EH (cell line): ENCODE measurements at regions not wholly inside any gene's neighbourhood (a gene's known extent, or its start where the extent isn't known, plus 50 kb on each side); places are given as distances from the start of the nearest gene placed in this dataset.
"Not testable (repeated sequence)": the region's sequence is repeated elsewhere in the genome, so short reads cannot be mapped to it uniquely, and the experiment has no call there.

Experiments
- DNase-seq: peaks from one replicate; pipeline ENCODE4 v3.0.0-alpha.2; 2015; ENCODE audit warnings: low read depth

DNA sequence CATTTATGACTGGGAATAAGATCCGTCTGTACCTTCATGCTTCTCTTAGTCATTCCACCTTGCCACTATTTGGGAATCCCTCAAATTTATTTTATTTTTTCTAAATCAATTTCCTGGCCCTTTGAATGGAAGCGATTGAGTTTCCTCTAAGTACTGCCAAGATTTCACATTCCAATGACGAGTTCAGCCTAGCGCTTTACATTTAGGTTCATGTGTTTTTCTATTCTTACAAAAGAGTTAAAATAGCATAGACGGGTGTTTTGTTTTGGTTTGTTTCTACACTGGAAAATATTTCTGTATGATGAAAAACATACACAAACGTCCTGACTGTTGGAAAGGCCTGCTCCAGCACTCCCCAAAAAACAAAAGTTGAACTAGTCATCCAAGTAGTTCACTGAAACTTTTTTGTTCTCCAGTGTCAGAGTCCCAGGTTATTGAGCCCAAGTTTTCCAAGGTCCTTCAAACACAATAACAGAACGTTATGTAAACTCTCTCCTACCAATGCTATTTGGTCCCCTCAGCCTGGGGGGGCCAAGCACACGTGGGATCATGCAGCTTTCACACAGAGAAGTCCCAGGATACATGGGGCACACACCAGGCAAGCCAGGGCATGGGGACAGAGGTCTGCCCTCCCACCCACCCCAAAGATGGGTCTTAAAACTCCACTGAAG, 74.8 kb upstream of the FOXN3 start:
- DNase-seq, result no peak

DNA sequence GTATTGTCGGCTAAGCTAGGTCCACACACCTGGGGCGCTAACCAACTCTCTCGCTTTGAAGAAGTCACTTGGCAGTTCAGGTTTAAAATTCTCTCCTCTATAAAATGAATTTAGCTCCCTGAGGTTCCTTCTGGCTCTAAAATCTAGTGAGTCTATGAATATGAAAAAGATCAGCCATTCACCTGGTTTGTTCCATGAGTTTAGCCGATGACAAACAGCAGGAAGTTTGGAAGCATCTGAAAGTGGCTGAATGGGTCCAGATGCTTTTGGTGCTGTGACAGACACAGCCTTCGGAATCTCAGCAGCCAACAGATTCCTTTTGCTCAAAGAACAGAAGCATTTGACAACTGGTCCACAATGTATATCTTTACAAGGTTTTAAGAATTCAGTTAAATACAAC, 73.4 kb upstream of the FOXN3 start:
- no peak for DNase-seq

DNA sequence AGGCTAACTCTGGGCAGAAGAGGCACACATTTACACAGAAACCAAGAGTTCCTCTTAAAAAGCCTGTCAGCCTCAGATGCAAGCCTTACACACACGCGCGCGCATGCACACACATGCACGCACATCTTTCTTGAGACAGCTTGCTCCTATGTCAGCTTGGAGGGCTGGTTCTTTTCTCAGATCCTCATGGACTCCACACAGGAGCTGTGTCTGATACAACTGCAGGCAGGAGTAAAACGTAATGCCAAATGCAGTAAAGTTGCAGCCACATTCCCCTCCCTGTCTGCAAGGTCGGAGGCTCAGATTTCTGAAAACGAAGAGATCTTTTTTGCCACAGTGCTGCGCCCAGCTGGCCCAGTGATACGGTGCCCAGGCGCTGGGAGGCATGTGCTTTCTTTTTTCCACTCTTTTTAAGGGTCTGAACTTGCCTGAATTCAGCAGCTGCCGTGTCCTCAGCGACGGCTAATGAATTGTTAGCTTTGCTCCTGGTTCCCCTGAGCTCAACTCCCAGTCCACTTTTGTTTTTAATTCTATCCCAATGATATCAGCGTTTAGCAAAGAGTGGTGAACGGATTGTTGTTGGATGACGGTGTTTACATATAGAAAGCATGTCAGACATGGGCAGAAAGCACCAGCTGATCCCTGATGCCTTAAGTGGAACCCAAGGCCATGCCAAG, 72.9 kb upstream of the FOXN3 start:
- peak; percentile 41 for DNase-seq

DNA sequence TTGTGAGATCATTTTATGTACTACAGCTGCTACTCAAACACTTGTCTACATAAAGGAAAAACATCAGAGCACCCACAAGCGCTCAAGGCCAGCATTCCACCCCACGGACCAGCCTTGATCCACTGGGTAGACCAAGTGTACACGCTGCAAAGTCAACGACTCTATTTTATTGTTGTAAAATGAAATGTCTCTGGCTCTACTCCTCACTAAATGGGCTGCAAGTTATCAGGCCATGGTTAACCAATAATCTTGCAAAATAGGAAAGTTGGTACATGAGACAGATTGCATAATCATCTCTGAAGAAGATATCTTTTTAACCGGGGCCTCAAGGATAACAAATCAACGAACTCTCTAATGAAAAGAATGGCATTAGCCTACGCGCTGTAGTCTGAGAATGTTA, 69.9 kb upstream of the FOXN3 start:
- DNase-seq, result no peak

DNA sequence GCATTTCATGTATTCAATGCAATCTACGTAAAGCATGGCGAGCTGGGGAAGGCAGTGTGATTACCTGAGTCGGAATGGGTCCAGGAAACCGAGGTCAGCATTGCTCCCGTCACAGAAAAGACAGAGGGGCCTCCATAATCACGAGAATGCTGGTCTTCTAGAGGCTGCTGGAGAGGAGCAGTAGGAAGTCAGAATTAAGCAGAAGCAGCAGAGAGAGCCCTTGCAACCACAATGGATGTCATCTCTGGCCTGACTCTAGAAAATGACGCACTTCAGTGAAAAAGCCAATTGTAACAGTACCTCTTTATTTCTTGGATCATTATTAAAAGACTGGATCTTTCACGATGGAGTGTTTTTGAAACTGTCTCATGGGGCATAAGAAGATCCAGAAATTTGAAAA, 69.5 kb upstream of the FOXN3 start:
- DNase-seq, result no peak

DNA sequence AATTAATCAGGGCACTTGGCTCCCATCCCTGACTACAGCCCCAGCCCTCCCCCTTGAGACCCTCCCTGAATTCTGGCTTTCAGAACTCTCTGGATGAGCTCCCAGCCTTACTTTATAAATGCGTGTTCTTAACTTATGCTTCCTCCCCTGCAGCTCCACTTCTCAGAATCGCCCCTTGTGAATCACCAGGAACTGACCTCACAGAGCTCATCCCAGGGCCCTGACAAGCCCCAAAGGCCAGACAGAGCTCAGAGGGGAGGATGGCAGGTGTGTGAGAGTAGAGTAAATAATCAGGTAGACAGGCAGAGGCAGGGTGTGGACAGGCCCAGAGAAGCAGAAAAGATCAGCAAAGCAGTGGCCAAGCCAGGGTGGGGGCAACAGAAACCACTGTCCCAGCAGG, 68.2 kb upstream of the FOXN3 start:
- DNase-seq, result no peak

DNA sequence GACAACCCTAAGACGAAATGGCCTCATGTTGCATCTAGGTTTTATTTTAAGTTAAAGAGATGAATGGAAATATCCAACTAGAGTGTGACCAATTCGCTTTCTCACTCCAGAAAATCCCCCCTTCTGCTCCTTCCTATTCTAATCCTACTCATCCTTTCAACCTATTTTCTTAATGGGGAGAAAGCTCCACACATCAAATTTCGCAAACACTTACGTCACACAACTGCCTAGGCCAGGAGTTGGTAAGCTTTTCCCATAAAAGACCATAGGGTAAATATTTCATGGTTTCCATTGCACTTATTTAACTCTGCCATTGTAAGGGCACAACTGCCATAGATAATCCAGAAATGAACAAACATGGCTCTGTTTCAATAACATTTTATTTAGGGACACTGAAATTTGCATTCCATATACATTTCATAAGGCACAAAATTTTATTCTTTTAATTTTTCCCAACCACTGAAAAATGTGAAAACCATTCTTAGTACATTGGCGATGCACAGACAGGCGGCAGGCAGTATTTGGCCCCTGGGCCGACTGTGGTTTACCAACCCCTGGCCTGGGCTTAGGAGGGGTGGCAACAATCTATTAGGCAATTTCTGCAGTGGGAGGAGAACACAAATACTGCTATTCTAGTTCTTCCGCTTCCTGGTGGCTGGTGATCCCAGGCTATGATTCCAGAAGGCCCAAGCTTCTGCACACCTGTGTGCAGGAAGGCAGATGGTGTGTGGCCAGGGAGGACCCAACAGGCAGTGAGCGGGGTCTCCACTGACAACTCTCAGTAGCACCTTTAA, 67.2 kb upstream of the FOXN3 start:
- DNase-seq, result no peak

DNA sequence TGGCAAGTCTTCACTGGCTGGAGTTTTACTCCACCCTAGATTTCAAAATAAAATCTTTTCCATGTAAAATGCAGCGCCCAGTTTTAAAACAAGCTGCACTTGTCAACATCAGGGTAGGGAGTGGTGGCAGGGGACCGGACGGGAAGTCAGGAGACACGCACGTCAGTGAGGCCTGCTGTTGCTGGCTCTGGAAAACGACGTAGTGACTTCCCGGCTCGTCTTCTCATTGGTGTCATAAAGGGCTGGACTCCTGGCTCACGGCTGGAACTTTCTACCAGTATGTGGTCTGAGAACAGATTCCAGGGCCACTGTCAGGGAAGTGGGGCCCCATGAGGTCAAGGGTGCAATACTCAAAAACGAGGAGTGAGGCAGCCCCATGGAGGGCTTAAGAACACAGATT, 64.2 kb upstream of the FOXN3 start:
- DNase-seq, result no peak

DNA sequence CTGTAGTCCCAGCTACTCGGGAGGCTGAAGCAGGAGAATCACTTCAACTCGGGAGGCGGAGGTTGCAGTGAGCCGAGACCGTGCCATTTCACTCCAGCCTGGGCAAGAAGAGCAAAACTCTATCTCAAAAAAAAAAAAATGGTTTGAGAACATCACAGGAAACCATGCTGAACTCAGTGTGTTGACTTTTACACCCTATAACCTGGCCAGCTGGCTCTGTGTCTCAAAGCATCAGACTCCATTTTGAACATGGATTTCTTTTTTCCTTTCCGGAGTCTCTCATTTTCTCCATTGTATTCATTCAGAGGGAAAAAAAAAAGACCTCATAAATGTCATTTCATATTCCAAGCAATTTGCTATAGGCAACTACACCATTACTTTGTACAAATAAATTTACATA, 63.2 kb upstream of the FOXN3 start:
- no peak for DNase-seq

DNA sequence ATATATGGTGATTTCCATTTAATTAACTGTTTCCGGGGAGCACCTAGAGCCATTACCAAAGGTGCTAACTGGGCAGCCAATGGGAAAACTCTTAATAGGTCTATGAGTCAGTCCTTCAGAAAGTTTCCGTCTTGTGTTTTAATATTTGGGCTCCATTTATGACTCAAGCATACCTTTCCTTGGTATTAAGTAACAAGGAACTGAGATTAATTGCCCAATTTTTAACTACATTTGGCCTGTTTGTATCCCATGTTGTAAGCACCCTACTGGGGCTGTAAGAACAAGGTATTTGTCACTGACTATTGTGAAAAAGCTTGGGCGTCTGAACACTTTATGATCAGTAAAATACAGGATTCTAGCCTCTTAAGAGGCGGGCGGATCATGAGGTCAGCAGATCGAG, 62.8 kb upstream of the FOXN3 start:
- peak; percentile 43 for DNase-seq

DNA sequence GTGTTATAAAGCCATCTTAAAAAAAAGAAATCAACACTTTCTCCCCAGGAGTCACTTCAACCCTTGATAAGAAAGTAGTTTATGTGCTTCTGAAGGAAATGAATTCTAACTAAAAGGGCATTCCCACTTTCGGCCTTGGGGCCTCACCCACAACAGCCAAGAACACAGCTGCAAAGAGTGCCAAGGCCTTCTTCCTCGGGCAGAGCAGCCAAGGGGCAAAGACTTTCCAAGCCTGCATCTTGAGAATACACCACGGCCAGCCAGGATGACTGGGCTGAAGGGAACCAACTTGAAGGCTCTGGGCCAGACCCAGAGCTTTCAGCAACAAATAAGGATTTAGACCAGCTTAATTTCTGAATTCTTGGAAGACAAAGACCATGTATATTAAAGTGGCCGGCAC, 60.4 kb upstream of the FOXN3 start:
- DNase-seq, result no peak

DNA sequence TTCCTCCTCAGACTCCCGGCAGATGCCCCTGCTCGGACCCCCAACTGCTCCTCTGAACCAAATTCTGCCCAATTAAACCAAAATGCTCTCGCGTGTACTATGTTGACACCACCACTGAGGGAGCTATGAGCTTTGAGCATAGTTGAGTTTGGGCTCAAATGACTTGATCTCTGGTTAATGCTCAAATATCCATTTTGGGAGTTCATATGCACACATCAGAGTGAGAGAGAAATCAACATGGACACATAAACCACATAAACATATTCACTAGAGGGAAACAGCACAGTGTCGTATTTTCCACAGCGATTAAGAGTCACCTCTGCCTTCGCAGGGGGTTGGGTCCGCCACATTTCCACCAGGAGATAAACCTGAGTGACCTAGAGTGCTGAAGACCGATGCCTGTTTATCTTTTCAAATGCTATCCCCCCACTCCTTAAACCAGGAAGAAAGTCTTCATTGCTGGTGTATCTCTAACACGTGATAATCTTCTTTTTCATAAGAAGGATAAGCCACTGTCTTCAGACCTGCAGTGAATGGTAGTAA, 59.4 kb upstream of the FOXN3 start:
- DNase-seq, result no peak

DNA sequence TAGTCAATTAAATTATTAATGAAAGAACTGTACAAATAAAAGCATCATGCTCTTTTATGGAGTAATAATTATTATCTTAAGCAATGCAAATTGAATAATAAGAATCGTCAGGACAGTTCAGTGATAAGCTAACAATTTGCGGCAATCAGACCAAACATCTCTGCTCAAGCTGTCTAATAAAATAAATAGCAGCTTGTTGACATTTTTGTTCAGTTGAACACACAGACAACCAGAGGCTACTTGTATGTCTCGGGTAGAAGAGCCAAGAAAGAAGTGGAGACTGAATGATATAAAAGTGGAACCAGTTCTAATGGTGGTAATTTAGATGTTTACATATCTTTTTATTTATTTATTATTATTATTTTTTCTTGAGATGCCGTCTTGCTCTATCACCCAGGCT, 57.4 kb upstream of the FOXN3 start:
- DNase-seq, result no peak

DNA sequence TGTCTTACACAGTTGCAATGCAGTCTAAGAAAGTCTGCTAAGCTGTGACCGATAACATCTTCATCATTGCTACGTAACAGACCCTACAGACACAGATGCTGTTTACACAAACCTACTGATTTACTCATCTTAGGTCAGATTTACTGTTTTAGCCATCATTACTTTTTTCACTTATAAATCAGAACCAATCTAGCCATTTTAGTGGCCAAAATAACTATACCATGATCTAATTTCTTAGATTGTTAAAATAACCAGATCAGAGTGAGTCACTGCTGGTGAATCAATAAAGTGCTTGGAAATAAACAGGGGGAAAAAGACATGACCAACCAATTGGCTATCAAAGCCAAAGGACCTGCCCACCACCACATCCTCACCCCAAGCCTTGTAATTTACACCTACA, 57.0 kb upstream of the FOXN3 start:
- peak; percentile 36 for DNase-seq

DNA sequence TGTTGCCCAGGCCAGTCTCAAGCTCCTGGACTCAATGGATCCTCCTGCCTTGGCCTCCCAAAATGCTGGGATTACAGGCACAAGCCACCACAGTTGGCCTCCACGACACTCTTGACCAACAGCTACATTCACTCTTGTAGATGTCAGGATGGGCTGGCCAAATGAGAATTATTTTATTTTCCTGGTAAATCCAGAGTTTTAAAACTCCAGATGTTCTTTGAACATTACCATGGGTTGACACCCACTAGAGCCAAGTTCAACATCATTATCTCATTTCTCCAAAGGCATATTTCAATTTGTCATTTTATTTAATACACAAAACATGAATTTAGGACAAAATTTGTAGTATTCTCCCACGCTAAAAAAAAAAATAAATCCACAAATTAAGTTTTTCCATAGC, 56.5 kb upstream of the FOXN3 start:
- no peak for DNase-seq

DNA sequence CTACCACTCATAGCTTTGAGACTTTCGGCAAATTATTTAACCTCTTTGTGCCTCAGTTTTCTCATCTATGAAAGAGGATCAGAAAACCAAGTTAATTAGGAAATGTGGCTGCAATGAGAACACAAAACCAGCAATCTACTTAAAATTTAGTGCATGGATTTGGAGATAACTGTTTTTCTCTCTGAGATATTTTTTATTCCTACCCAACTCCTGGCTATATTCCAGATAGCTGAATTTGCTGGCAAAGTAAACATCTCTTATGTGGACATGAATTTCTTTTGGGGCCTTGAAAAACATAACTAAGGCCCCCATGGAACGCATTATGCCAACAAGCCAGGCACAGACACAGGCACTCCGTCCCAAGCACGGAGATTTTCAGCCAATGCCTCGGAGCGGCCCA, 53.4 kb upstream of the FOXN3 start:
- DNase-seq, result no peak

DNA sequence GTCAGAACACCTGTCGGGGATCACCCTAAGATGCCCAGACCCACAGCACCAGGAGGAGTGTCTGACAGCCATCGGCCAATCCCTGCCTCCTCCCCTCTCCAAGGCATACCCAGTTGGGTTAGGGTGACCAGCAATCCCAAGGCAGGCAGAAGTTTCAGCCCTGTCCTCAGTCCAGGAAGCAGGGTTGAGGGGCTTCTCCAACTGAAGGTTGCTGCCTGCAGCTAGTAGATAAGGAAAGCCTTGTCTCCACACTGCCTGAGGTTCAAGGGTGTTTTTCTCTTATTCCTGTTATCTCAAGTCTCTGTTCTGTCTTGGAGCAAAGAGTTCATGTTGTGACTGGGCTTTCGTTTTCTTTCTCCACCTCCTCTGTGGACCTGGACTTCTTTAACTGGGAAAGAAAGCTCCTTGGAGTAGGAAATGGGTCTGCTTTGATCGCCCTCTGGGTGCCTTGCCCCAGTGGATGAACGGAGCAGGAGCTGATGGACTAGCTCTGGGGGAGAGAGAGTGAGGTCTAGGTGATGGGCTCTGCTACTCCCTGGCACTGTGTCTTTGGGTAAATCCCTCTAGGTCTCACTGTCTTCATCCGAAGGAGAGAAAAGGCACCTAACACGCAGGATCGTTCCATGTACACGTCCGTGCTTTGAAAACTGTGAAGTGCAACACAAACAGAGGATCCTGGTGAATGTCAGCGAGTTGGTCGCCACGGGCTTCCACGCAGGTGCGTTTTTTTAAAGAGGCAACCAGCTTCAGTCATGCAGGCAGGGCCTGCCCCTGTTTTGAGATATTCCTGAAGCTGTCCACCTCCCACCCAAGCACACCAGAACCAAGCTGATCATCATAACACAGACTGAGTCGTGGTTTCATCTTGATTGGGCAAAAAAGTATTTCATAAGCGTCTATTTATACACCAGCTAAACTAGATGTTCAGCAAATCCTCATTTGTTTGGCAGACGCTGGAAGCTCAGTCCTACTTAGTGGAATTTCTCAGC, 52.5 kb upstream of the FOXN3 start:
- no peak for DNase-seq

DNA sequence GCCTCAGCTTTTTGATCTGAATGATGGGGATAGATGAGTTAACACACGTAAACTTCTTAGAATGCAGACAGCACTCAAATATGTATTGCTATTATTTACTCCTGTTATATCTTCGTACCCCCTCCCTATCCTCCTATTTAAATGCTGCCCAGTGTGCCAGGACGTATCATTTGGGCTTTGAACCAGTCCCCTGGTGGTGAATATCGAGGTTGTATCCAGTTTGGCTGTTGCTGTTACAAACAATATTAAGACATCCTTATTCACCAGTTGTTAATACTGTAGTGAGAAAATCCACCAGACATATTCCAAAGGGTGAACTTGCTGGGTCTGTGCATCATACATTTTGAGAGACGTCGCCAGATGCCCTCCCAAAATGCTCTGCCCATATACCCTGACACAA, 51.5 kb upstream of the FOXN3 start:
- no peak for DNase-seq

DNA sequence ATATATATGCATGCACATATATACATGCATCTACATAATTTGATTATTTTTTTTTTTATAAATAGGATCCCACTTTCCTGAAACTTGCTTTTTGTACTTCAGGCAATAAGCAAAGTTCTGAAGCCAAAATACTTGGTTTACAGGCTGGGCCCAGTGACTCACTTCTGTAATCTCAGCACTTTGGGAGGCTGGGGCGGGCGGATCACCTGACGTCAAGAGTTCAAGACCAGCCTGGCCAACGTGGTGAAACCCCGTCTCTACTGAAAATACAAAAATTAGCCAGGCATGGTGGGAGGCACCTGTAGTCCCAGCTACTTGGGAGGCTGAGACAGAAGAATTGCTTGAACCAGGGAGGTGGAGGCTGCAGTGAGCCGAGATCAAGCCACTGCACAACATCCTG, 51.0 kb upstream of the FOXN3 start:
- not testable (repeated sequence) for DNase-seq

DNA sequence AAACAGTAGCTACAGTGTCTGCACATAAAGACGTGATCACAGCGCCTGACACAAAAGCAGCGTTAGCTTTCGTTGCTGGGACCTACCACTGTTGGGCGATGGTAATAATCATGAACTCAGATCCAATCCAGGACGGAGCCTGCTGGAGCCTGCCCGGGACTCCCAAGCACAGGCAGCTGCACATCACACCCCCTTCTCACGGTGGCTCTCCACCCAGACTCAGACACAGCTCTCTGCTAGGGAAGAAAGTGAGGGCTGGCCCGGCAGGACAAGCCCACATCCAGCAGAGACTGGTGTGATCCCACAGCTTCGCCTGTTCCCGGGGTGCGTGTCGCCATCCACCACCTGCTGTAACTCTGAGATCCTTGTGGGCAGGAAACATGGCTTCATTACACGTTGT, 49.9 kb upstream of the FOXN3 start:
- no peak for DNase-seq
